Thymus (tissue), 11 donors: ENCODE measurements at regions not wholly inside any gene's neighbourhood (a gene's known extent, or its start where the extent isn't known, plus 50 kb on each side); places are given as distances from the start of the nearest gene placed in this dataset.

Experiments used
- DNase-seq, 9 donors: peaks; one replicate each; pipeline ENCODE4 v3.0.0-alpha.2; 2013; ENCODE audit warnings: low spot score in 9 of 9, low read depth in 6 of 9, missing footprints in 1 of 9
- H3K27ac ChIP-seq, 2 donors: one replicate each; pipeline ENCODE4 v1.5.1; 2013; ENCODE audit warnings: control low read depth in 1 of 2, low read depth in 1 of 2, low read length in 1 of 2, mild to moderate bottlenecking in 1 of 2, moderate library complexity in 1 of 2
- H3K27me3 ChIP-seq, 2 donors: one replicate each; pipeline ENCODE4 v1.5.1; 2013; ENCODE audit warnings: low read length in 1 of 2; ENCODE audit not compliant: control insufficient read depth in 2 of 2, insufficient read depth in 1 of 2
- H3K36me3 ChIP-seq, 2 donors: one replicate each; pipeline ENCODE4 v1.5.1; 2013; ENCODE audit warnings: low read length in 1 of 2, mild to moderate bottlenecking in 1 of 2, moderate library complexity in 1 of 2; ENCODE audit not compliant: control insufficient read depth in 2 of 2, insufficient read depth in 2 of 2
- H3K4me1 ChIP-seq, 2 donors: one replicate each; pipeline ENCODE4 v1.5.1; 2013; ENCODE audit warnings: low read length in 2 of 2; ENCODE audit not compliant: control insufficient read depth in 2 of 2, insufficient read depth in 2 of 2
- H3K4me3 ChIP-seq, 2 donors: one replicate each; pipeline ENCODE4 v1.5.1; 2013; ENCODE audit warnings: low read length in 2 of 2, control low read depth in 1 of 2, mild to moderate bottlenecking in 1 of 2
- H3K9me3 ChIP-seq, 2 donors: one replicate each; pipeline ENCODE4 v1.5.1; 2013; ENCODE audit warnings: low read length in 1 of 2, mild to moderate bottlenecking in 1 of 2; ENCODE audit not compliant: control insufficient read depth in 2 of 2, insufficient read depth in 1 of 2
- WGBS: extraction: QIAGEN DNeasy Blood & Tissue Kit; methylation state at CpG from one replicate; pipeline ENCODE4 v1.1.7; 2013; 5-methylcytosine and 5-hydroxymethylcytosine counted together
- donor health status: healthy.

DNA sequence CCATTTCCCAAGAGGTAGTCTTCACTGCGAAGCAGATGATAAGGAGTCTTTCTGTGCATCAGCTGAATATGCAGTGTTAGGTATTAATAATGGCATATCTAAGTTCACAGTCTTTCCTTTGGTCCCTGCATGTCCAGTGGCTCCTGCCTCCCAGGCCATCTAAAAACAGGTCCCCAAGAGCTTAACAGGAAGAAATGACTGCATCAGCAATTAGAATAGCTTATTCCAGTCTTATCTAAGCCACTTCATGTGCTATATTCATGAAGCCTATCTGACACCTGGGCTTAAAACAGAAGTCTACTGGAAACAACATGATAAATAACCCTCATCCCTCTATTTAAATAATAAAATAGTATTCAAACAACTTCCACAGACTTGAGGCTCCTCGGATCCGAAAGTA, 346.1 kb upstream of the ERCC4 start:
- WGBS: 93% methylated on average over 3 of the region's 3 CpGs
- Histone ChIP-seq H3K9me3 (no peaks in the 10 kb centered on the region), H3K27me3 (no peaks in the 10 kb centered on the region), H3K36me3 (no peaks in the 10 kb centered on the region), H3K27ac (no peak overlapping the region), H3K4me1 (no peaks in the 10 kb centered on the region), H3K4me3 (no peak overlapping the region)
- no peak for DNase-seq

DNA sequence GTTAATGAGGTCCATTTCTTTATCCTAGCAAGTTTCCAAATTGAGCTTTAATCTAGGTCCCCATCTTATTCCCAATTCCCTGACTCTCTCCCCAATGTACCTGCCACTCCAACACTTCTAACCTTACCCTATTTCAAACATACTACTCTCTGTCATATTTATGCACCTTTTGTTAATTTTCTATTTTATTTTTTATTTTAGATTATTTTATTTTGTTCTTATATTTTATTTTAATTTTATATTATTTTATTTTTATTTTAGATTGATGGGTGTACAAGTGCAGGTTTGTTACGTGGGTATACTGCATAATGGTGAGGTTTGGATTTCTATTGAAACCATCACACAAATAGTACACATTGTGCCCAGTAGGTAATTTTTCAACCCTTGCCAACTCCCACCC, 333.9 kb upstream of the ERCC4 start:
- WGBS: 96% methylated on average over 1 of the region's 1 CpG
- Histone ChIP-seq H3K36me3 (no peaks in the 10 kb centered on the region), H3K4me1 (no peaks in the 10 kb centered on the region), H3K27me3 (no peaks in the 10 kb centered on the region), H3K4me3 (no peak overlapping the region), H3K27ac (no peak overlapping the region), H3K9me3 (no peaks in the 10 kb centered on the region)
- DNase-seq: no peak

- 87% methylated on average over 1 of the region's 1 CpG for WGBS
- no peak overlapping the region for H3K4me3 ChIP-seq
- H3K9me3 ChIP-seq: no peaks in the 10 kb centered on the region
- H3K27ac ChIP-seq: no peak overlapping the region
- no peak for DNase-seq
- no peaks in the 10 kb centered on the region for H3K27me3 ChIP-seq
- no peaks in the 10 kb centered on the region for H3K4me1 ChIP-seq
- H3K36me3 ChIP-seq: no peaks in the 10 kb centered on the region
Measured at GRCh38 chr16:13587181-13587580, 332.8 kb upstream of the ERCC4 start.

GRCh38 chr16:13594823-13595222, 325.1 kb upstream of the ERCC4 start:
- no peak overlapping the region for H3K4me3 ChIP-seq
- no peak for DNase-seq
- no peak overlapping the region for H3K27ac ChIP-seq
- H3K27me3 ChIP-seq: no peaks in the 10 kb centered on the region
- no peaks in the 10 kb centered on the region for H3K9me3 ChIP-seq
- H3K36me3 ChIP-seq: no peaks in the 10 kb centered on the region
- H3K4me1 ChIP-seq: no peaks in the 10 kb centered on the region
- 37% methylated on average over 3 of the region's 3 CpGs for WGBS

DNA sequence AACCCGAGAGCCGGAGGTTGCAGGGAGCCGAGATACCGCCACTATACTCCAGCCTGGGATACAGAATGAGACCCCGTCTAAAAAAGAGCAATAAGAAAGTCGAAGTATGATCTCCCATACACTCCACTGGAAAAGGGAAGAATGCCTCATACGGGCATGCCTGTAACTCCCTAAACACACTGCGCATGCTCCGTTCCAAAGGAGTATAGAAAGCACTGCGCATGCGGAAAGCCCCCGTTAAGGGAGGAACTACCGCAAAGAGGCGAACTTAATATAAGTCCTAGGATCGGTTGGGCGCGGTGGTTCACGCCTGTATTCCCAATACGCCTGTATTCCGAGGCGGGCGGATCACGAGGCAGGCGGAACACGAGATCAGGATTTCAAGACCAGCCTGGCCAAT, 313.1 kb upstream of the ERCC4 start:
- no peak for DNase-seq
- Histone ChIP-seq H3K4me3 (no peak overlapping the region), H3K9me3 (peaks cover 0 to 3% of the 10 kb centered on the region in 2 donors), H3K27ac (no peak overlapping the region), H3K36me3 (no peaks in the 10 kb centered on the region), H3K27me3 (no peaks in the 10 kb centered on the region), H3K4me1 (no peaks in the 10 kb centered on the region)
- WGBS: 86% methylated on average over 25 of the region's 25 CpGs

GRCh38 chr16:13607289-13607688, 312.7 kb upstream of the ERCC4 start:
- Histone ChIP-seq H3K27me3 (no peaks in the 10 kb centered on the region), H3K4me1 (no peaks in the 10 kb centered on the region), H3K36me3 (no peaks in the 10 kb centered on the region), H3K4me3 (no peak overlapping the region), H3K27ac (no peak overlapping the region), H3K9me3 (peaks cover 0 to 3% of the 10 kb centered on the region in 2 donors)
- 88% methylated on average over 17 of the region's 17 CpGs for WGBS
- DNase-seq: no peak

GRCh38 chr16:13611596-13611995, 308.4 kb upstream of the ERCC4 start:
- DNase-seq: no peak
- Histone ChIP-seq H3K4me1 (no peaks in the 10 kb centered on the region), H3K27me3 (no peaks in the 10 kb centered on the region), H3K27ac (no peak overlapping the region), H3K36me3 (no peaks in the 10 kb centered on the region), H3K9me3 (peaks cover 0 to 3% of the 10 kb centered on the region in 2 donors), H3K4me3 (no peak overlapping the region)
- 60% methylated on average over 7 of the region's 7 CpGs for WGBS

GRCh38 chr16:13612623-13613022, 307.3 kb upstream of the ERCC4 start:
- Histone ChIP-seq H3K4me3 (no peak overlapping the region), H3K9me3 (no peaks in the 10 kb centered on the region), H3K36me3 (no peaks in the 10 kb centered on the region), H3K27me3 (no peaks in the 10 kb centered on the region), H3K27ac (no peak overlapping the region), H3K4me1 (no peaks in the 10 kb centered on the region)
- WGBS: 91% methylated on average over 4 of the region's 4 CpGs
- DNase-seq: no peak

- Histone ChIP-seq H3K4me1 (no peaks in the 10 kb centered on the region), H3K27me3 (no peaks in the 10 kb centered on the region), H3K4me3 (no peak overlapping the region), H3K9me3 (no peaks in the 10 kb centered on the region), H3K36me3 (no peaks in the 10 kb centered on the region), H3K27ac (no peak overlapping the region)
- WGBS: 91% methylated on average over 2 of the region's 2 CpGs
- DNase-seq: no peak
Measured at GRCh38 chr16:13613165-13613564, 306.8 kb upstream of the ERCC4 start.

GRCh38 chr16:13621639-13622038, 298.3 kb upstream of the ERCC4 start:
- WGBS: 81% methylated on average over 1 of the region's 1 CpG

More at GRCh38 chr16:13621639-13622038, 298.3 kb upstream of the ERCC4 start:
- no peak overlapping the region for H3K4me3 ChIP-seq
- no peak overlapping the region for H3K27ac ChIP-seq
- no peaks in the 10 kb centered on the region for H3K27me3 ChIP-seq
- H3K36me3 ChIP-seq: no peaks in the 10 kb centered on the region
- DNase-seq: no peak
- H3K4me1 ChIP-seq: no peaks in the 10 kb centered on the region
- no peaks in the 10 kb centered on the region for H3K9me3 ChIP-seq
